HEK293 (cell line): ENCODE measurements at regions not wholly inside any gene's neighbourhood (a gene's known extent, or its start where the extent isn't known, plus 50 kb on each side); places are given as distances from the start of the nearest gene placed in this dataset.

ENCODE experiments used
- CTCF ChIA-PET: fragments of 350-600 bp; formaldehyde crosslinking; extraction: SDS; loops from one replicate; lab custom pipeline; 2021; ENCODE audit warnings: antibody characterized with exemption; lab: Yijun Ruan, JAX
- POLR2A ChIA-PET: fragments of 300-600 bp; formaldehyde crosslinking; extraction: SDS; loops from one replicate; lab custom pipeline; 2020; ENCODE audit warnings: antibody characterized with exemption, inconsistent platforms; lab: Yijun Ruan, JAX
- H3K27ac ChIP-seq: fragments of 200-500 bp; sonication (Bioruptor generic); 2 replicates; pipeline ENCODE4 v1.5.1; 2014; ENCODE audit warnings: low read depth, low read length, control low read depth, inconsistent platforms; ENCODE audit errors: extremely low read depth
- H3K36me3 ChIP-seq, 2 experiments: fragments of 200-500 bp in 1 of 2; sonication (Bioruptor generic) in 1 of 2; 1 replicate in 1 of 2; 2 replicates in 1 of 2; pipeline ENCODE4 v1.5.1; 2014 to 2017; ENCODE audit warnings: inconsistent platforms in 2 of 2, low read length in 2 of 2; ENCODE audit not compliant: control insufficient read depth in 2 of 2, insufficient read depth in 1 of 2
- H3K4me1 ChIP-seq: fragments of 200-500 bp; sonication (Bioruptor generic); 2 replicates; pipeline ENCODE4 v1.5.1; 2014; ENCODE audit warnings: mild to moderate bottlenecking, low read length, inconsistent platforms; ENCODE audit not compliant: control insufficient read depth, insufficient read depth
- H3K4me3 ChIP-seq: 2 replicates; pipeline ENCODE4 v1.5.1; 2011; ENCODE audit warnings: low read depth, mild to moderate bottlenecking, control low read depth, low read length, moderate library complexity
- H3K9me3 ChIP-seq: fragments of 200-500 bp; sonication (Bioruptor generic); 2 replicates; pipeline ENCODE4 v1.5.1; 2014; ENCODE audit warnings: low read depth, low read length, inconsistent platforms; ENCODE audit not compliant: control insufficient read depth, insufficient read depth
- HOXC10 ChIP-seq: sonication (generic); formaldehyde crosslinking; IDR thresholded peaks from 2 replicates; pipeline ENCODE4 v1.8.1; 2023; ENCODE audit warnings: mild to moderate bottlenecking, missing genetic modification reagents
- IKZF3 ChIP-seq: fragments of 450-650 bp; IDR thresholded peaks from 2 replicates; pipeline ENCODE4 v1.5.0; 2018; ENCODE audit warnings: missing biosample characterization, mild to moderate bottlenecking, missing genetic modification characterization, moderate library complexity
- SCRT1 ChIP-seq: fragments of 450-650 bp; formaldehyde crosslinking; IDR thresholded peaks from 2 replicates; pipeline ENCODE4 v1.5.1; 2016; ENCODE audit warnings: missing biosample characterization, missing genetic modification characterization, borderline replicate concordance
- SCRT2 ChIP-seq: fragments of 450-650 bp; formaldehyde crosslinking; IDR thresholded peaks from 2 replicates; pipeline ENCODE4 v1.5.1; 2016; ENCODE audit warnings: missing biosample characterization, missing genetic modification characterization
- ZBTB17 ChIP-seq: fragments of 450-650 bp; formaldehyde crosslinking; IDR thresholded peaks from 2 replicates; pipeline ENCODE4 v1.5.1; 2016; ENCODE audit warnings: missing biosample characterization, missing genetic modification characterization
- ZFHX2 ChIP-seq: fragments of 450-650 bp; formaldehyde crosslinking; conservative IDR thresholded peaks from 2 replicates; pipeline ENCODE4 v1.5.1; 2016; ENCODE audit warnings: missing biosample characterization, missing genetic modification characterization
- ZFP41 ChIP-seq: fragments of 450-650 bp; formaldehyde crosslinking; IDR thresholded peaks from 2 replicates; pipeline ENCODE4 v1.5.1; 2016; ENCODE audit warnings: missing biosample characterization, missing genetic modification characterization, borderline replicate concordance
- ZIC2 ChIP-seq: fragments of 450-650 bp; formaldehyde crosslinking; IDR thresholded peaks from 2 replicates; pipeline ENCODE4 v1.5.1; 2016; ENCODE audit warnings: missing biosample characterization, missing genetic modification characterization
- ZNF112 ChIP-seq: fragments of 450-650 bp; formaldehyde crosslinking; IDR thresholded peaks from 2 replicates; pipeline ENCODE4 v1.5.0; 2017; ENCODE audit warnings: missing biosample characterization, missing genetic modification characterization
- ZNF132 ChIP-seq: fragments of 450-650 bp; formaldehyde crosslinking; IDR thresholded peaks from 2 replicates; pipeline ENCODE4 v1.5.1; 2017; ENCODE audit warnings: missing biosample characterization, missing genetic modification characterization, borderline replicate concordance
- ZNF146 ChIP-seq: fragments of 450-650 bp; formaldehyde crosslinking; IDR thresholded peaks from 2 replicates; pipeline ENCODE4 v1.5.1; 2016; ENCODE audit warnings: missing biosample characterization, missing genetic modification characterization
- ZNF274 ChIP-seq, 2 experiments: fragments of 200-500 bp in 1 of 2; fragments of 450-650 bp in 1 of 2; sonication (Bioruptor generic) in 1 of 2; formaldehyde crosslinking in 1 of 2; IDR thresholded peaks; 2 replicates each; pipeline versions ENCODE4 v1.5.1 to v1.6.1; 2014 to 2016; ENCODE audit warnings: borderline replicate concordance in 1 of 2, inconsistent platforms in 1 of 2, low read length in 1 of 2, missing biosample characterization in 1 of 2, missing genetic modification characterization in 1 of 2
- ZNF311 ChIP-seq: fragments of 450-650 bp; formaldehyde crosslinking; IDR thresholded peaks from 2 replicates; pipeline ENCODE4 v1.5.1; 2017; ENCODE audit warnings: missing biosample characterization, missing genetic modification characterization, borderline replicate concordance
- ZNF335 ChIP-seq: fragments of 450-650 bp; formaldehyde crosslinking; conservative IDR thresholded peaks from 2 replicates; pipeline ENCODE4 v1.5.1; 2016; ENCODE audit warnings: missing biosample characterization, missing genetic modification characterization
- ZNF354C ChIP-seq: fragments of 450-650 bp; formaldehyde crosslinking; IDR thresholded peaks from 2 replicates; pipeline ENCODE4 v1.5.1; 2016; ENCODE audit warnings: missing biosample characterization, missing genetic modification characterization, low read depth, borderline replicate concordance
- ZNF366 ChIP-seq: fragments of 450-650 bp; formaldehyde crosslinking; conservative IDR thresholded peaks from 2 replicates; pipeline ENCODE4 v1.5.1; 2016; ENCODE audit warnings: missing biosample characterization, missing genetic modification characterization
- ZNF416 ChIP-seq: fragments of 450-650 bp; formaldehyde crosslinking; IDR thresholded peaks from 2 replicates; pipeline ENCODE4 v1.5.1; 2016; ENCODE audit warnings: missing biosample characterization, missing genetic modification characterization
- ZNF48 ChIP-seq: fragments of 450-650 bp; formaldehyde crosslinking; IDR thresholded peaks from 2 replicates; pipeline ENCODE4 v1.5.1; 2016; ENCODE audit warnings: missing biosample characterization, missing genetic modification characterization
- ZNF514 ChIP-seq: fragments of 450-650 bp; formaldehyde crosslinking; IDR thresholded peaks from 2 replicates; pipeline ENCODE4 v1.5.1; 2016; ENCODE audit warnings: missing biosample characterization, missing genetic modification characterization
- ZNF560 ChIP-seq: fragments of 450-650 bp; formaldehyde crosslinking; IDR thresholded peaks from 2 replicates; pipeline ENCODE4 v1.5.1; 2017; ENCODE audit warnings: missing biosample characterization, missing genetic modification characterization, borderline replicate concordance
- ZNF629 ChIP-seq: fragments of 450-650 bp; formaldehyde crosslinking; IDR thresholded peaks from 2 replicates; pipeline ENCODE4 v1.5.1; 2017; ENCODE audit warnings: missing biosample characterization, missing genetic modification characterization
- ZNF792 ChIP-seq: fragments of 450-650 bp; formaldehyde crosslinking; IDR thresholded peaks from 2 replicates; pipeline ENCODE4 v1.5.1; 2016; ENCODE audit warnings: missing biosample characterization, missing genetic modification characterization
- ZNF837 ChIP-seq: fragments of 450-650 bp; formaldehyde crosslinking; IDR thresholded peaks from 2 replicates; pipeline ENCODE4 v1.5.1; 2016; ENCODE audit warnings: missing biosample characterization, missing genetic modification characterization
- TF ChIP-seq, protein P1 (sequence below): fragments of 450-650 bp; formaldehyde crosslinking; IDR thresholded peaks from 2 replicates; pipeline ENCODE4 v1.5.1; 2016; ENCODE audit warnings: missing biosample characterization, missing genetic modification characterization
- TF ChIP-seq, protein P2 (sequence below): fragments of 450-650 bp; formaldehyde crosslinking; IDR thresholded peaks from 2 replicates; pipeline ENCODE4 v1.5.1; 2016; ENCODE audit warnings: missing biosample characterization, missing genetic modification characterization, borderline replicate concordance
- TF ChIP-seq, protein P3 (sequence below): fragments of 450-650 bp; formaldehyde crosslinking; IDR thresholded peaks from 2 replicates; pipeline ENCODE4 v1.5.1; 2016; ENCODE audit warnings: missing biosample characterization, missing genetic modification characterization

DNA sequence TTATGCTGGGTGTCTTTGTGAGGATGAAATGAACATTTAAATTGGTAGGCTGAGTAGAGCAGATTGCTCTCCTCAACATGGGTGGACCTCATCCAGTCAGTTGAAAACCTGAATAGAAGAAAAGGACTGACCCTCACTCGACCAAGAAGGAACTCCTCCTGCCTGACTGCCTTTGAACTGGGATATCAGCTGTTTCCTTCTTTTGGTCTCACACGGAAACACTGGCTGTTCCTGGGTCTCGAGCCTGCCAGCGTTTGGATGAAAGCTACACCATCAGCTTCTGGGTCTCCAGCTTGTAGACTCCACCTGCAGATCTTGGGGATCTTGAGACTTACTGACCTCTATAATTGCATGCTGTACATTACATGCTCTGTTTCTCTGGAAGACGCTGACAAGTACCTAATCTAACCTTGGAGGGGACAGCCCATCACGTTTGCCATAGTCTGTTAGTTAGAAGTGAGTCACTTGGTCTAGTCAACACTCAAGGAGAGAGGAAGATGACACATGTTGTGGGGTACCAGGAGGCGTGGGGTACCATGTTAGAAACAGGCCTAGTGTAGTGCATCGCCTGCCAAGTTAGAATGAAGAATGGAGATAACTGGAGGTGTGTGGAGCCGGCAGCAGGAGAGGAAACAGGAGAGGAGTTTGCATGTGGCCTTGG, 267.0 kb downstream of the MREG start:
- no peak overlapping the region for H3K27ac ChIP-seq
- ChIA-PET CTCF (no interaction called here), POLR2A (no interaction called here)
- H3K36me3 ChIP-seq = no peaks in the 10 kb centered on the region
- H3K4me3 ChIP-seq = no peak overlapping the region
- no peaks in the 10 kb centered on the region for H3K4me1 ChIP-seq
- TF ChIP-seq ZNF837 (tag by site-specific recombination) (no peak), ZNF416 (no peak), ZFHX2 (tag by site-specific recombination) (no peak), ZNF112 (no peak)
- TF ChIP-seq, protein P1, sequence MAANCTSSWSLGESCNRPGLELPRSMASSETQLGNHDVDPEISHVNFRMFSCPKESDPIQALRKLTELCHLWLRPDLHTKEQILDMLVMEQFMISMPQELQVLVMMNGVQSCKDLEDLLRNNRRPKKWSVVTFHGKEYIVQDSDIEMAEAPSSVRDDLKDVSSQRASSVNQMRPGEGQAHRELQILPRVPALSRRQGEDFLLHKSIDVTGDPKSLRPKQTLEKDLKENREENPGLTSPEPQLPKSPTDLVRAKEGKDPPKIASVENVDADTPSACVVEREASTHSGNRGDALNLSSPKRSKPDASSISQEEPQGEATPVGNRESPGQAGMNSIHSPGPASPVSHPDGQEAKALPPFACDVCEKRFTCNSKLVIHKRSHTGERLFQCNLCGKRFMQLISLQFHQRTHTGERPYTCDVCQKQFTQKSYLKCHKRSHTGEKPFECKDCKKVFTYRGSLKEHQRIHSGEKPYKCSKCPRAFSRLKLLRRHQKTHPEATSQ (tag by site-specific recombination) = no peak
- H3K9me3 ChIP-seq = no peaks in the 10 kb centered on the region

DNA sequence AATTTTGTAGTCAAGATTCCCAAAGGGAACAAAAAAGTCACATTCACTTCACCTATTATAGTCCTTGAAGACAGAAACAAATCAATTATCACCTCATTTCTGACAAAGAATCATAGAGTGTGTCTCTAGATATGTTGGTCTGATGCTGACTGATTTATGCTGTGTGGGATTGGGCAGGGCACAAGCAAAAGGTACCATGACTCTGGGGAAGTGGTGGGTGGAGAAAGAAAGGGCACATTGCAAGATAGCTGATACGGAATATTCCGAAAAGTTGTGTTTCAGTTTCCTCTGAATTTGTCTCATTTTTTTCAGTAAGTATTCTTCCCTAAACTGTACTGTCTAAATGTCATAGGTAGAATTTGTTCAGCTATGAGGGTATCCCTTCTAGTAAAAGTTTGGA, 268.0 kb downstream of the MREG start:
- ChIA-PET CTCF (interaction anchor here (0.6 to 0.7 kb wide), 2 partner anchors 14 to 15 kb away, joined by 3 read pairs; no protein-coding TSS in a partner anchor), POLR2A (no interaction called here)
- Histone ChIP-seq H3K9me3 (no peaks in the 10 kb centered on the region), H3K4me1 (no peaks in the 10 kb centered on the region), H3K4me3 (no peak overlapping the region), H3K27ac (no peak overlapping the region), H3K36me3 (no peaks in the 10 kb centered on the region)
- TF ChIP-seq ZNF146 (tag by site-specific recombination) (no peak), SCRT2 (tag by site-specific recombination) (no peak), ZNF48 (tag by site-specific recombination) (no peak), ZNF514 (tag by site-specific recombination) (no peak), ZBTB17 (tag by site-specific recombination) (no peak), ZNF335 (tag by site-specific recombination) (no peak), ZNF792 (tag by site-specific recombination) (no peak), ZNF560 (no peak)

DNA sequence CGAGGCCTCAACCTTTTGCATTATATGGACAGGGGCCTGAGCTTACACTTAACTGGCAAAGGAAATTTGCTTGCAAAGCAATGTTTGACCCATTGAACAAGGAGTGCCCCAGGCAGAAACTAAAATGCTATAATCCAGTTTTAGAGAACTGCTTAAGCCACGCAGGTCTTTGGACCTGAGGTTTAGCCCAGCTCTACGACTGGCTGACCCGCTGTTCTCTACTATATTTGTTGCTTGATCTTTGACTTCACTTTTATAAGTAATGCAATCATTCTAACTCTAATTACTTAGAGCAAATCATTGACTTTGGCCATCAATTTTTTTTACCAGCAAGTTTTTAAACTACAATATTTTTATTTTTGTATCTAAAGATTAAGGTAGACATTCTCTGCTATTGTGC, 268.8 kb downstream of the MREG start:
- ChIA-PET POLR2A (no interaction called here), CTCF (interaction anchor here (0.6 to 0.7 kb wide), 2 partner anchors 13 to 14 kb away, joined by 3 read pairs; no protein-coding TSS in a partner anchor)
- no peak overlapping the region for H3K4me3 ChIP-seq
- no peaks in the 10 kb centered on the region for H3K9me3 ChIP-seq
- H3K27ac ChIP-seq = no peak overlapping the region
- no peaks in the 10 kb centered on the region for H3K4me1 ChIP-seq
- no peaks in the 10 kb centered on the region for H3K36me3 ChIP-seq
- TF ChIP-seq ZIC2 (tag by site-specific recombination) (no peak), ZNF132 (tag by site-specific recombination) (no peak), SCRT1 (tag by site-specific recombination) (no peak), SCRT2 (tag by site-specific recombination) (no peak), IKZF3 (no peak), HOXC10 (CRISPR knock-in tag) (no peak), ZNF629 (tag by site-specific recombination) (no peak), ZFP41 (no peak), ZNF354C (tag by site-specific recombination) (no peak), ZNF274 (IDR thresholded peaks at IDR 0.05; ENCODE audit: low read length) (no peak), ZNF274 (tag by site-specific recombination; IDR thresholded peaks at IDR 0.05; ENCODE audit: borderline replicate concordance) (no peak), ZNF366 (tag by site-specific recombination) (no peak), ZNF311 (tag by site-specific recombination) (no peak)
- TF ChIP-seq, protein P2, sequence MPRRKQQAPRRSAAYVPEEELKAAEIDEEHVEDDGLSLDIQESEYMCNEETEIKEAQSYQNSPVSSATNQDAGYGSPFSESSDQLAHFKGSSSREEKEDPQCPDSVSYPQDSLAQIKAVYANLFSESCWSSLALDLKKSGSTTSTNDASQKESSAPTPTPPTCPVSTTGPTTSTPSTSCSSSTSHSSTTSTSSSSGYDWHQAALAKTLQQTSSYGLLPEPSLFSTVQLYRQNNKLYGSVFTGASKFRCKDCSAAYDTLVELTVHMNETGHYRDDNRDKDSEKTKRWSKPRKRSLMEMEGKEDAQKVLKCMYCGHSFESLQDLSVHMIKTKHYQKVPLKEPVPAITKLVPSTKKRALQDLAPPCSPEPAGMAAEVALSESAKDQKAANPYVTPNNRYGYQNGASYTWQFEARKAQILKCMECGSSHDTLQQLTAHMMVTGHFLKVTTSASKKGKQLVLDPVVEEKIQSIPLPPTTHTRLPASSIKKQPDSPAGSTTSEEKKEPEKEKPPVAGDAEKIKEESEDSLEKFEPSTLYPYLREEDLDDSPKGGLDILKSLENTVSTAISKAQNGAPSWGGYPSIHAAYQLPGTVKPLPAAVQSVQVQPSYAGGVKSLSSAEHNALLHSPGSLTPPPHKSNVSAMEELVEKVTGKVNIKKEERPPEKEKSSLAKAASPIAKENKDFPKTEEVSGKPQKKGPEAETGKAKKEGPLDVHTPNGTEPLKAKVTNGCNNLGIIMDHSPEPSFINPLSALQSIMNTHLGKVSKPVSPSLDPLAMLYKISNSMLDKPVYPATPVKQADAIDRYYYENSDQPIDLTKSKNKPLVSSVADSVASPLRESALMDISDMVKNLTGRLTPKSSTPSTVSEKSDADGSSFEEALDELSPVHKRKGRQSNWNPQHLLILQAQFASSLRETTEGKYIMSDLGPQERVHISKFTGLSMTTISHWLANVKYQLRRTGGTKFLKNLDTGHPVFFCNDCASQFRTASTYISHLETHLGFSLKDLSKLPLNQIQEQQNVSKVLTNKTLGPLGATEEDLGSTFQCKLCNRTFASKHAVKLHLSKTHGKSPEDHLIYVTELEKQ (tag by site-specific recombination) = no peak
- TF ChIP-seq, protein P3, sequence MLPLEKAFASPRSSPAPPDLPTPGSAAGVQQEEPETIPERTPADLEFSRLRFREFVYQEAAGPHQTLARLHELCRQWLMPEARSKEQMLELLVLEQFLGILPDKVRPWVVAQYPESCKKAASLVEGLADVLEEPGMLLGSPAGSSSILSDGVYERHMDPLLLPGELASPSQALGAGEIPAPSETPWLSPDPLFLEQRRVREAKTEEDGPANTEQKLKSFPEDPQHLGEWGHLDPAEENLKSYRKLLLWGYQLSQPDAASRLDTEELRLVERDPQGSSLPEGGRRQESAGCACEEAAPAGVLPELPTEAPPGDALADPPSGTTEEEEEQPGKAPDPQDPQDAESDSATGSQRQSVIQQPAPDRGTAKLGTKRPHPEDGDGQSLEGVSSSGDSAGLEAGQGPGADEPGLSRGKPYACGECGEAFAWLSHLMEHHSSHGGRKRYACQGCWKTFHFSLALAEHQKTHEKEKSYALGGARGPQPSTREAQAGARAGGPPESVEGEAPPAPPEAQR = no peak
